Activated CD4-positive, alpha-beta T cell treated with anti-CD3 and anti-CD28 coated beads, Interleukin-2, amount 10 ng/mL, durations not matched to agents 7 days and 5 days (primary cell): ENCODE measurements at regions not wholly inside any gene's neighbourhood (a gene's known extent, or its start where the extent isn't known, plus 50 kb on each side); places are given as distances from the start of the nearest gene placed in this dataset.

ENCODE experiments used
- CTCF ChIA-PET: fragments of 350-600 bp; sonication (Branson Sonifier 250); formaldehyde crosslinking; loops from one replicate; lab custom pipeline; 2021; ENCODE audit warnings: antibody characterized with exemption; lab: Charles Lee
- POLR2A ChIA-PET: fragments of 350-600 bp; sonication (Branson Sonifier 250); formaldehyde crosslinking; loops from one replicate; lab custom pipeline; 2021; ENCODE audit warnings: antibody characterized with exemption; lab: Charles Lee
- DNase-seq: peaks from one replicate; pipeline ENCODE4 v3.0.0-alpha.2; 2020
- H3K27ac Mint-ChIP-seq: one replicate; pipeline ENCODE4 v1.8.0; 2021; ENCODE audit warnings: mild to moderate bottlenecking, moderate library complexity, mixed read lengths
- H3K27me3 Mint-ChIP-seq: one replicate; pipeline ENCODE4 v1.8.0; 2021; ENCODE audit warnings: mixed read lengths
- H3K36me3 Mint-ChIP-seq: one replicate; pipeline ENCODE4 v1.8.0; 2021; ENCODE audit warnings: low read depth, mixed read lengths
- H3K4me1 Mint-ChIP-seq: one replicate; pipeline ENCODE4 v1.8.0; 2021; ENCODE audit warnings: mixed read lengths
- H3K4me3 Mint-ChIP-seq: one replicate; pipeline ENCODE4 v1.8.0; 2021; ENCODE audit warnings: mild to moderate bottlenecking, moderate library complexity, mixed read lengths
- H3K9me3 Mint-ChIP-seq: one replicate; pipeline ENCODE4 v1.8.0; 2021; ENCODE audit warnings: mixed read lengths

DNA sequence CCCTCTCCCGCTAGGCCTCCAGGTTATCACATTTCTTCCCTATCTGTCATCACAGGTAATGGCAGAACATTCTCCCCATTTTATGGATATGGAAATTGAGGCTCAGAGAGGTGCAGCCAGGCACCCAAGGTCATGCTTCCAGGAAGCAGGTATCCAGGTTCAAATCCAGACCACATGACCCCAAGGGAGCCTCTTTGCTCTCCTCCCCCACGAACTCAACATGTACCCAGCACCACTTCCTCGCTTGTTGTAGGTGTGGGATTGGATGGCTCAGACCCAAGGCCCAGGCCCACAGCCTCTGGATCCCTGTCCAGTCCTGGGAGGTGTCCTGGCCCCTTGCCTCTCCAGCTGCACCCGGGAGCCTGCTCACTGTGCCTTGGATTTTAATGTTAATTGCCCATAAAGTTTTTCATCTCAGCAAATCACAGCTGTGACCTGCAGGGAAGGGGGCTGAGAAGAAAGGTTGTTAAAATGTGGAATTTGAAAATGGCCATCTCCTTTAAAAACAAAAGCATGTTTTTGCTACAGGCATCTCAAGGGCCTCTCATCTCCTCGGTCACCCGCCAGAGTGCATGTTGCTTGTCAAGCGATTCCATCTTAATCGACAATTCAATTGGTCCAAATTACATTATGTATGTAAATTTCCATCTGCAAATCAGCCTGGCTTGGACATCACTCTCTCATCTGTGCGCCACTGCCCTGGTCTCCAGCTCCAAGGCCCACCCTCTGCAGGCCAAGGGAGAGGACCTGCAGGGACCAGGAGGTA, 205.4 kb upstream of the ZMIZ1 start:
- DNase-seq = no peak
- ChIA-PET CTCF (no interaction called here), POLR2A (no interaction called here)
- Mint-ChIP-seq H3K27me3 (no peaks in the 10 kb centered on the region), H3K27ac (no peak overlapping the region), H3K4me1 (no peaks in the 10 kb centered on the region), H3K4me3 (no peak overlapping the region), H3K36me3 (no peaks in the 10 kb centered on the region), H3K9me3 (no peaks in the 10 kb centered on the region)

DNA sequence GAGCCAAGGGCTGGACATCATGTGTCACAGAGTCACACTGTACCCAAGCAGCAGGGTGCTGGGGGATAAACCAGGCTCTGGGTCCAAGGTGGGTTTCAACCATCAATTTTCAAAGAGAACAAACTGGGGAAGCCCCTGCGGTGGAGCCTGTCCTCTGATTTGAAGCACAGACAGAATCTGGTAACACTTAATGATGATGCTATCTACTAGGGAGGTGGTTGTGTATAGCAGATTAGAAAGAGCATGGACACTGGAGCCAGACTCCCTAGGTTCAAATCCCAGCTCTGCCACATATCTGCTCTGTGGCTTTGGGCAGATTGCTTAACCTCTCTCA, 204.9 kb upstream of the ZMIZ1 start:
- Mint-ChIP-seq H3K36me3 (no peaks in the 10 kb centered on the region), H3K4me1 (no peaks in the 10 kb centered on the region)
- POLR2A ChIA-PET = no interaction called here

GRCh38 chr10:78864761-78865537, 203.8 kb upstream of the ZMIZ1 start:
- POLR2A ChIA-PET = no interaction called here
- CTCF ChIA-PET = interaction anchor here (0.8 kb wide), 1 partner anchor 13 kb away, joined by 3 read pairs; no protein-coding TSS in a partner anchor
- Mint-ChIP-seq H3K4me1 (no peaks in the 10 kb centered on the region), H3K27me3 (peaks cover 2% of the 10 kb centered on the region), H3K9me3 (no peaks in the 10 kb centered on the region), H3K36me3 (no peaks in the 10 kb centered on the region), H3K27ac (no peak overlapping the region), H3K4me3 (no peak overlapping the region)
- DNase-seq = no peak

More for the DNA sequence above, 204.9 kb upstream of the ZMIZ1 start:
- H3K9me3 Mint-ChIP-seq = no peaks in the 10 kb centered on the region
- H3K27ac Mint-ChIP-seq = no peak overlapping the region
- CTCF ChIA-PET = no interaction called here
- H3K4me3 Mint-ChIP-seq = no peak overlapping the region
- H3K27me3 Mint-ChIP-seq = no peaks in the 10 kb centered on the region
- DNase-seq = no peak

DNA sequence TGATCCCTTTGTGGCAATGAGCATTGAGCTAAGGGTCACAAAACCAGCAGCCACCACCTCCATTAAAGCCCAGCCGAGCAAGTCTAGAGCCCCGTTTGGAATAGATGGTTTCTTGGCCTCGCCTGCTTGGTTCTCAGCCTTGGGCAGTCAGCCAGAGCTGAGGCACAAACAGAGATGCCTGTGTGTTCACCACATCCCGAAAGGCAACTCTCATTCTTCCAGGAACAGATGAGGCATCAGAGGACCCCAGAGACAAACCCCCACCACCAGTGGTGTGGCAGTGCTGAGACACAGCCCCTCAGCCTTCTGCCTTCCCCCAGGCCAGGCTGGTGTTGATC, 203.3 kb upstream of the ZMIZ1 start:
- Mint-ChIP-seq H3K9me3 (no peaks in the 10 kb centered on the region), H3K4me1 (no peaks in the 10 kb centered on the region)

DNA sequence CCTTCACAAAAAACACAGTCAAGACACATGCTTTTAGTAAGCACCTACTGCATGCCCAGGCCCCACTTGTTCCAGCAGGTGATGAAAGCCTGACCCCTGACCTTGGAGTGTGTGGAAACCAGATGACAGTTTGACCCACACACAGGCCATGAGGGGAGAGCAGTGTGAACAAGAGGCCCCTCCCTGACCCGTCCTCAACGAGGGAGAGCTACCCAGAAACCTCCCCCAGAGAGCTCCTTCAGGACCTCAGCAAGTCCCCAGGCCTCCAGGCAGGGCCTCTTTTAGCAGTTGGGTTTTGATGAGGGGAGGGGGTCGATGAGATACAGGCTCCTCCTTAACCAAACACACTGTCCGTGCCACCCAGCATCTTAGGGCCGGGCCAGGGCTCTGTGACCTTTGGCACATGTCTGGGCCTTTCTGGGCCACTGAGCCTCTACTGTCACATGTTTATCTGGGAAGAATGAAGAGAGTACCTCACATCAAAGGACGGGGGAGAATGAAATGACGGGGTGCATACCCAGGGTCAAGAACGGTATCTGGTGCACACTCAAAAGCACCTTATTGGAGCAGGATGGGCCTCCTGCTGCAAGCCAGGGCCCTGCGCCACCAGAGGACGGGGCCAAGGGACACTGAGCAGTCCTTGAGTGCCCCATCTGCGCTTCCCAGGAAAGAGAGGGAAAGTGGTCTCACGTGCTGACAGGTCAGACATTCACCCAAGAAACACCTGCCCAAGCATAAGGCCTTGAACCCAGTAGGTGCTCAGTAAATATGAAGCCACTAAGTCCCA, 202.6 kb upstream of the ZMIZ1 start:
- Mint-ChIP-seq H3K27ac (no peak overlapping the region), H3K27me3 (peaks cover 2% of the 10 kb centered on the region), H3K9me3 (no peaks in the 10 kb centered on the region), H3K4me1 (no peaks in the 10 kb centered on the region), H3K4me3 (no peak overlapping the region), H3K36me3 (no peaks in the 10 kb centered on the region)
- ChIA-PET CTCF (no interaction called here), POLR2A (no interaction called here)
- DNase-seq = no peak

More for the DNA sequence above, 203.3 kb upstream of the ZMIZ1 start:
- Mint-ChIP-seq H3K27ac (no peak overlapping the region), H3K27me3 (peaks cover 2% of the 10 kb centered on the region), H3K36me3 (no peaks in the 10 kb centered on the region), H3K4me3 (no peak overlapping the region)
- CTCF ChIA-PET = interaction anchor here (0.8 kb wide), 1 partner anchor 14 kb away, joined by 3 read pairs; no protein-coding TSS in a partner anchor
- POLR2A ChIA-PET = no interaction called here
- DNase-seq = no peak

GRCh38 chr10:78866731-78867554, 201.8 kb upstream of the ZMIZ1 start:
- H3K27me3 Mint-ChIP-seq = peaks cover 2% of the 10 kb centered on the region
- H3K9me3 Mint-ChIP-seq = no peaks in the 10 kb centered on the region
- H3K36me3 Mint-ChIP-seq = no peaks in the 10 kb centered on the region
- no peak overlapping the region for H3K4me3 Mint-ChIP-seq
- POLR2A ChIA-PET = no interaction called here
- H3K27ac Mint-ChIP-seq = no peak overlapping the region
- DNase-seq = no peak
- CTCF ChIA-PET = no interaction called here
- no peaks in the 10 kb centered on the region for H3K4me1 Mint-ChIP-seq

GRCh38 chr10:78867555-78867939, 201.2 kb upstream of the ZMIZ1 start:
- H3K36me3 Mint-ChIP-seq = no peaks in the 10 kb centered on the region
- peaks cover 2% of the 10 kb centered on the region for H3K27me3 Mint-ChIP-seq
- H3K27ac Mint-ChIP-seq = no peak overlapping the region
- H3K9me3 Mint-ChIP-seq = no peaks in the 10 kb centered on the region
- DNase-seq = no peak
- H3K4me3 Mint-ChIP-seq = no peak overlapping the region
- H3K4me1 Mint-ChIP-seq = no peaks in the 10 kb centered on the region
- POLR2A ChIA-PET = no interaction called here
- CTCF ChIA-PET = no interaction called here

GRCh38 chr10:78868048-78868447, 200.7 kb upstream of the ZMIZ1 start:
- CTCF ChIA-PET = no interaction called here
- H3K27me3 Mint-ChIP-seq = peaks cover 3% of the 10 kb centered on the region
- no peak overlapping the region for H3K27ac Mint-ChIP-seq
- no peaks in the 10 kb centered on the region for H3K36me3 Mint-ChIP-seq
- POLR2A ChIA-PET = no interaction called here
- no peaks in the 10 kb centered on the region for H3K9me3 Mint-ChIP-seq
- H3K4me3 Mint-ChIP-seq = no peak overlapping the region
- no peaks in the 10 kb centered on the region for H3K4me1 Mint-ChIP-seq
- DNase-seq = no peak

DNA sequence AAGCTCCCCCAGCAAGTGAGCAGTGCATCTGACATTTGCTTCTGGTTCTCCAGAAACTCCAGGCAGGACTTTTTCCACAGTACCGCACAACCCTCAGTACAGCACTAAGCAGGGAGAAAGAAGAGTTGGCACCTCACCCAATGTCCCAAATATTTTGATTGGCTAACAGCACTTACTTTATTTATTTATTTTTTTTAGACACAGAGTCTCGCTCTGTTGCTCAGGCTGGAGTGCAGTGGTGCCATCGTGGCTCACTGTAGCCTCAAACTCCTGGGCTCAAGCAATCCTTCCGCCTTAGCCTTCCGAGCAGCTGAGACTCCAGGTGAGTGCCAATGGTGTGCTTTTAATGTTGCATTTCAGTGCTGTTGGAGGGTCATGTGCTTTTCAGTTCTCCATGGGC, 200.3 kb upstream of the ZMIZ1 start:
- H3K9me3 Mint-ChIP-seq = no peaks in the 10 kb centered on the region
- no peak overlapping the region for H3K27ac Mint-ChIP-seq
- POLR2A ChIA-PET = no interaction called here
- H3K4me1 Mint-ChIP-seq = no peaks in the 10 kb centered on the region
- no peaks in the 10 kb centered on the region for H3K36me3 Mint-ChIP-seq
- no peak overlapping the region for H3K4me3 Mint-ChIP-seq
- CTCF ChIA-PET = interaction anchor here (0.6 kb wide), 1 partner anchor 1387 kb away, joined by 4 read pairs; no protein-coding TSS in a partner anchor
- no peak for DNase-seq
- peaks cover 7% of the 10 kb centered on the region for H3K27me3 Mint-ChIP-seq

- Mint-ChIP-seq H3K4me1 (no peaks in the 10 kb centered on the region), H3K27ac (no peak overlapping the region), H3K9me3 (no peaks in the 10 kb centered on the region), H3K4me3 (no peak overlapping the region), H3K36me3 (no peaks in the 10 kb centered on the region), H3K27me3 (peaks cover 8% of the 10 kb centered on the region)
- POLR2A ChIA-PET = no interaction called here
- DNase-seq = no peak
- CTCF ChIA-PET = interaction anchor here (0.6 kb wide), 1 partner anchor 1388 kb away, joined by 4 read pairs; no protein-coding TSS in a partner anchor
These were observed 199.9 kb upstream of the ZMIZ1 start for GRCh38 chr10:78868861-78869260.

- no peak for DNase-seq
These were observed 199.0 kb upstream of the ZMIZ1 start for GRCh38 chr10:78869508-78870454.

More at GRCh38 chr10:78869508-78870454, 199.0 kb upstream of the ZMIZ1 start:
- H3K4me1 Mint-ChIP-seq = no peaks in the 10 kb centered on the region
- no peaks in the 10 kb centered on the region for H3K9me3 Mint-ChIP-seq
- ChIA-PET POLR2A (no interaction called here), CTCF (no interaction called here)
- no peak overlapping the region for H3K27ac Mint-ChIP-seq
- peaks cover 10% of the 10 kb centered on the region for H3K27me3 Mint-ChIP-seq
- H3K36me3 Mint-ChIP-seq = no peaks in the 10 kb centered on the region
- no peak overlapping the region for H3K4me3 Mint-ChIP-seq
